SJSA1 (cell line): ENCODE measurements at regions not wholly inside any gene's neighbourhood (a gene's known extent, or its start where the extent isn't known, plus 50 kb on each side); places are given as distances from the start of the nearest gene placed in this dataset.

Experiments
- DNase-seq, 2 experiments: peaks; one replicate each; pipeline ENCODE4 v3.0.0-alpha.2; 2015 to 2020; ENCODE audit warnings: low spot score in 2 of 2, low read depth in 1 of 2
- H3K27ac ChIP-seq: fragments of 250-450 bp; sonication (Bioruptor Pico); 2 replicates; pipeline ENCODE4 v1.5.1; 2020; ENCODE audit warnings: mild to moderate bottlenecking, moderate library complexity
- H3K27me3 ChIP-seq: fragments of 250-450 bp; sonication (Bioruptor Pico); replicated peaks from 2 replicates; pipeline ENCODE4 v1.5.1; 2020; ENCODE audit warnings: mild to moderate bottlenecking, moderate library complexity
- H3K36me3 ChIP-seq: fragments of 250-450 bp; sonication (Bioruptor Pico); 2 replicates; pipeline ENCODE4 v1.5.1; 2020; ENCODE audit warnings: mild to moderate bottlenecking
- H3K4me1 ChIP-seq: fragments of 250-450 bp; sonication (Bioruptor Pico); replicated peaks from 2 replicates; pipeline ENCODE4 v1.6.1; 2021; ENCODE audit warnings: mild to moderate bottlenecking
- H3K4me3 ChIP-seq: fragments of 250-450 bp; sonication (Bioruptor Pico); 2 replicates; pipeline ENCODE4 v1.5.1; 2020; ENCODE audit warnings: mild to moderate bottlenecking
- H3K9me3 ChIP-seq: fragments of 250-450 bp; sonication (Bioruptor Pico); replicated peaks from 2 replicates; pipeline ENCODE4 v1.5.1; 2020; ENCODE audit warnings: mild to moderate bottlenecking

DNA sequence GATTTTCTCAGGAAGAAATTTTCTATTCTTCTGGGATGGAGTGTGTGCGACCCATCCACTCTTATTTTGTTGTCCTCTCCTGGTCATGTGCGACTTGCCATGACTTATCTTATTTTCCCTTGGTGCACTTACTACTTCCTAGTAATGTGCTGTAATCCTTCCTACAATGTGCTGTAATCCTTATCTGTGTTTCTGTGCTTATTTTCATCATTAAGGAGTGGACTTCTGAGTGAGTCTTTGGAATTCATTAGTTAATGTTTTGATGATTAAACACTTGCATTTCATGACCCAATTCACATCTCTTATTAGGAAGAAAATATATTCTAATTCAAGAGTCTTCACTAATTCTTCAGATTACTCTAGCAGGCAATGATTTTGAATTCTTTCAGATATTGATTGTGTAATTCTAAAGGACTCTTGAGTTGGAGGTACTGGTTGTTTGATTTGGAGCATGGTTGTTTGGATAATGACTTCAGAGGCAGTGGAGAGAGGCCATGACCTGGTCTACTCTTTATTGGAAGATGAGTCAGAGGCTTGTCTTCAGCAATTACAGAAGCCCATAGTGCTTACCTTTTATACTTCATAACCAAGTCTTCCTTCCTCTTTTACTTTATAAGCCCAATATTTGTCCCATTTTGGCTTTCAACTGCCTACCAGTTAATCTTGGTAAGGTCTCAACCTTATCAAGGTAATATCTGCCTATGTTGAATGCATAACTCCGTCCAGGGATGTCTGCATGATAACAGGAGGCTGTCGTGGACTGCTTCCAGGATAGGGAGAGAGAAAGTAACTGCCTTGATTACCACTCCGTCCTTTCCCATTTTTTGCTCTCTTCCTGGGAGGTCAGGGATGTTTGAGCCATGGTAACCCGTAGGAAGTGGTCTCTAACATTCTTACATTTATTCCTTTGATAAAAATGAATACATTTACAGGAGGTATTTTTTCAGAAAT lies 278.3 kb upstream of the SP8 start:
- Histone ChIP-seq H3K27me3 (no peaks in the 10 kb centered on the region; the same call in 1 of the 2 replicates), H3K4me3 (no peak overlapping the region), H3K36me3 (no peaks in the 10 kb centered on the region), H3K27ac (no peak overlapping the region), H3K4me1 (no peaks in the 10 kb centered on the region), H3K9me3 (no peaks in the 10 kb centered on the region)
- no peak for DNase-seq

DNA sequence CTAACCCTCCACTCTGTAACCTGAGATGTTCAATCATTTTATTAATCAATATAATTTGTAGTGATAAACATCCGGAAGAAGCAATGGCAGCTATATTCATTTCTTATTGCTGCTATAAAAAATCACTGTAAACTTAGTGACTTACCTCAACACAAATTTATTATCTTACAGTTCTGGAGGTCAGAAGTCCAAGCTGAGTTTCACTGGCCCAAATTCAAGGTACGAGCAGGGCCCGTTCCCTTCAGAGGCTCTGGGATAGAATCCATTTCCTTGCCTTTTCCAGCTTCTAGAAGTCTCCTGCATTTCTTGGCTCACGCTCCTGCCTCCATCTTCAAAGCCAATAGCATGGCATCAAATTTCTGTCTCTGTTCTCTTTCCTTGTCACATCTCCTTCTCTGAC lies 279.5 kb upstream of the SP8 start:
- no peaks in the 10 kb centered on the region for H3K36me3 ChIP-seq
- H3K27me3 ChIP-seq: no peaks in the 10 kb centered on the region; the same call in 1 of the 2 replicates
- H3K4me3 ChIP-seq: no peak overlapping the region
- no peaks in the 10 kb centered on the region for H3K4me1 ChIP-seq
- no peaks in the 10 kb centered on the region for H3K9me3 ChIP-seq
- DNase-seq: no peak
- H3K27ac ChIP-seq: no peak overlapping the region

GRCh38 chr7:21067216-21067615 lies 280.5 kb upstream of the SP8 start:
- Histone ChIP-seq H3K4me1 (no peaks in the 10 kb centered on the region), H3K9me3 (no peaks in the 10 kb centered on the region), H3K4me3 (no peak overlapping the region), H3K27ac (no peak overlapping the region), H3K27me3 (no peaks in the 10 kb centered on the region; the same call in none of the 2 replicates), H3K36me3 (no peaks in the 10 kb centered on the region)
- no peak for DNase-seq

- Histone ChIP-seq H3K4me3 (no peak overlapping the region), H3K4me1 (no peaks in the 10 kb centered on the region), H3K27ac (no peak overlapping the region), H3K27me3 (no peaks in the 10 kb centered on the region; the same call in 1 of the 2 replicates), H3K9me3 (no peaks in the 10 kb centered on the region), H3K36me3 (no peaks in the 10 kb centered on the region)
- DNase-seq: no peak
Observed at GRCh38 chr7:21070571-21071090, 283.9 kb upstream of the SP8 start.

- no peaks in the 10 kb centered on the region for H3K36me3 ChIP-seq
- DNase-seq: no peak
- H3K9me3 ChIP-seq: no peaks in the 10 kb centered on the region
- H3K4me3 ChIP-seq: no peak overlapping the region
- H3K27me3 ChIP-seq: no peaks in the 10 kb centered on the region; the same call in 1 of the 2 replicates
- H3K4me1 ChIP-seq: no peaks in the 10 kb centered on the region
- H3K27ac ChIP-seq: no peak overlapping the region
Observed at GRCh38 chr7:21071561-21072501, 285.1 kb upstream of the SP8 start.

DNA sequence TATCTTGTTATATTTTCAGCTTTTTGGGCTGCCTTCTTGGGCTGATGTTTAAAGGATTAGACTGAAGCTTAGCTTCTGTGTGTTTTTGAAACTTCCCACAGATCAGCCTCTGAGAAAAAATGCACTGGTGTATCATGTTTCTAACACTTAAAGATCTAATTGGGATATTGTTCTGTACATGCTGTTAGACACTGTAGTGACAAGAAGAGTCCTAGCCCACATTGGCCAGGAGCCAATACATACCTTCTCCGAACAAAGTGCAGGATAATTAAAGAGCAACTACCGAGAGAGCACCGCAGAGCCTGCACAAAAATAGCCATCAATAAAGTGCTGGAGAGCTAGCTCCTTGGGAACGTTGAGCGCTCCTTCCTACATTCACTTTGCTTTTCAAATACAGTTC lies 289.4 kb upstream of the SP8 start:
- Histone ChIP-seq H3K9me3 (no peaks in the 10 kb centered on the region), H3K27ac (no peak overlapping the region), H3K27me3 (no peaks in the 10 kb centered on the region; the same call in 1 of the 2 replicates), H3K36me3 (no peaks in the 10 kb centered on the region), H3K4me1 (no peaks in the 10 kb centered on the region), H3K4me3 (no peak overlapping the region)
- DNase-seq: no peak

DNA sequence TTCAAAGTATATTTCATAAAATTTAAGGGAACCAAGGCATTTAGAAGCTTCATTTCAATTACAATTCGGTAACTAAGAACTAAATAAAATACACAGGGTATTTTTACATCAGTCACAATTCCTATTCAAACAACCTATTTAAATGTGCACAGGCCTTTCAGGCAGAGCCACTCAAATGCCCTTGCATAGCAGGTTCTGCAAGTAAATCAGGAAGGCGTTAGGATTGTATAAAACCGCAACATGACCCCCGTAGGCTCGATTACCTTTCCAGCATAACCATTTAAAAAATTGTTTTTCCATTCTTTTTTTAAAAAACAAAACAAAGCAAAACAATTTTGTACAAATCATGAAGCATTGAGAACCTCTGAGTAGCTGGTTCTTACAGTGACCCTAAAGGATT lies 289.9 kb upstream of the SP8 start:
- Histone ChIP-seq H3K9me3 (no peaks in the 10 kb centered on the region), H3K4me1 (no peaks in the 10 kb centered on the region), H3K4me3 (no peak overlapping the region), H3K27me3 (no peaks in the 10 kb centered on the region; the same call in 1 of the 2 replicates), H3K36me3 (no peaks in the 10 kb centered on the region), H3K27ac (no peak overlapping the region)
- no peak for DNase-seq

- H3K4me3 ChIP-seq: no peak overlapping the region
- no peaks in the 10 kb centered on the region for H3K27me3 ChIP-seq
- no peaks in the 10 kb centered on the region for H3K4me1 ChIP-seq
- H3K27ac ChIP-seq: no peak overlapping the region
- no peaks in the 10 kb centered on the region for H3K9me3 ChIP-seq
- no peak for DNase-seq
- H3K36me3 ChIP-seq: no peaks in the 10 kb centered on the region
Observed at GRCh38 chr7:21077602-21078001, 290.9 kb upstream of the SP8 start.

DNA sequence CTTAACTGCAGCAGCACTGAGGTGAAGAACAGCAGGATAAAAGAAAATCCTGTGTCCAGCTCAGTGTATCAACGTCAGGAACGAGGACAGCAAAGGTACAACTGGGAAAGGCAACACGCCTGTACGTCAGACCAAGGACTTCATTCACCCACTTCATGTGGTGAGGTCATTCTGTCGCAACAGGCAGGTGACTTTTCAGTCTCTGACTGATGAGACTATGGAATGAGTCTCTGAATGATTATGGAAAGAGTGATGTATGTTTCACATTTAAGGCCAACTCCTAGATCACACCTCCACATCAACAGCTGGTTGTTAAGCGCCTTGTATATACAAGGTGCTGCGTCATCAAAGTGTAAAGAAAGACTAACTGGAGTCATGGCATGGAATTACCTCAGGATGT lies 297.6 kb upstream of the SP8 start:
- Histone ChIP-seq H3K27me3 (no peaks in the 10 kb centered on the region; the same call in 1 of the 2 replicates), H3K27ac (no peak overlapping the region), H3K4me3 (no peak overlapping the region), H3K4me1 (no peaks in the 10 kb centered on the region), H3K9me3 (no peaks in the 10 kb centered on the region), H3K36me3 (no peaks in the 10 kb centered on the region)
- DNase-seq: no peak

- no peak overlapping the region for H3K4me3 ChIP-seq
- no peaks in the 10 kb centered on the region for H3K9me3 ChIP-seq
- no peaks in the 10 kb centered on the region; the same call in 1 of the 2 replicates for H3K27me3 ChIP-seq
- no peaks in the 10 kb centered on the region for H3K4me1 ChIP-seq
- DNase-seq: no peak
- no peaks in the 10 kb centered on the region for H3K36me3 ChIP-seq
- no peak overlapping the region for H3K27ac ChIP-seq
Observed at GRCh38 chr7:21086688-21087087, 300.0 kb upstream of the SP8 start.

DNA sequence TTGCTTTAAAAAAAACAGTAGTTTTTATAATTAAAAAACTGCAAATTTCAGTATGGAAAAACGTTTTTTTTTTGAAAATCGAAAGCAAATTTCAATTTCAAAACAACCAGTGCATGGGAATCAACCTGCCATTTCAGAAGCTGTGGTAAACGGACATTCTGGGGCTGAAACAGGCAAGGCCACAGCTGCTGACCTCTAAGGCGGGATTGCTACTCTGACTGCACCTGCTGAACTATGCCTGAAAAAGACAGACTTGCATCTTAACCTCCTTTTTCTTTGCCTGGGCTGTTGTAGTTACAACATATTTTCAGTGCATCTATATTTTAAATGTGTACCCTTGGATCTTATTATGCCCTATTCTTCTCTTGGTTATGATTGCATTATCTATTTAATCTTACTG lies 303.0 kb upstream of the SP8 start:
- Histone ChIP-seq H3K9me3 (no peaks in the 10 kb centered on the region), H3K4me1 (no peaks in the 10 kb centered on the region)

DNA sequence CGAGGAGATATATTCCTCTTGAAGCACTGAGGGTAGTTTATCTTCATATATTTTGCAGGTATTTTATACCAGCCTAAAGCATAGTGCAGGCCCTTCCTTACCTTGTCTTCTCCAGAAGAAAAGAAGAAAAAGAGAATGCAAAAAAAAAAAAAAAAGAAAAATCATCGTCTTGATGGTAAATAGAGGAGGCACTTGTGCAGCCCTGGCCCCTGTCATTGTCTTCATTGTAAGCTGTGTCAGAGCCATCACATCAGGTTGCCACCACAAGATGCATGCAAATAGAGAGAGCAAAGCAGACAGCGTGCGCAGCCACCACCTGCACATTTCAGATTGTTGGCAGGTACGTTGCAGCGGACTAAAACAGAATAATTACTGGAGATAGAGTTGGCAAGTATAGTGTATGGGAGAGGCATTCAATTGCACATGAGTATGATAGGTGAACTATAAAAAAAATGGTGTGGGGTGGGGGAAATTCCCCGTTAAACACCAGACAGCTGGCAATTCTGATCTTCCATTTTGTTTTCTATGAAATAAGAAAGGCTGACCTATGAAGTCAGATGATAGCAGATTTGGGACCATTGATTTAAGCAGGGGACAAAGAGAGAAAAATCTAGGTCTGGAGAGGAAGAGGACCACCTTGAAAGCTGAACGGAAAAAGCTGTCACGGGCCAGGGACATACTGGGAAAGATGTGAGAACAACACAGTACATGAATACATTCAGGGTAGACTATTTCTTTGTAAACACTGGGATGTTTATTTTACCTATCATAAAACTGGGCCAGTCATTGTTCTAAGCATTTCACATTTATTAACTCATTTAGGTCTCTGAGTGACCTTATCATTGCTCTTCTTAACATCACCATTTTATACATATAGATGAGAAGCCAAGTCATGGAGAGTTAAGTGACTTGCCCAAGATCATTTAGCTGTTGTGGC lies 306.3 kb upstream of the SP8 start:
- Histone ChIP-seq H3K9me3 (no peaks in the 10 kb centered on the region), H3K27ac (no peak overlapping the region), H3K27me3 (no peaks in the 10 kb centered on the region; the same call in 1 of the 2 replicates), H3K4me1 (no peaks in the 10 kb centered on the region), H3K36me3 (no peaks in the 10 kb centered on the region), H3K4me3 (no peak overlapping the region)
- DNase-seq: no peak

More for the DNA sequence above, 303.0 kb upstream of the SP8 start:
- no peak overlapping the region for H3K4me3 ChIP-seq
- no peaks in the 10 kb centered on the region; the same call in 1 of the 2 replicates for H3K27me3 ChIP-seq
- H3K36me3 ChIP-seq: no peaks in the 10 kb centered on the region
- no peak overlapping the region for H3K27ac ChIP-seq
- no peak for DNase-seq

GRCh38 chr7:21094589-21094988 lies 307.9 kb upstream of the SP8 start:
- Histone ChIP-seq H3K36me3 (no peaks in the 10 kb centered on the region), H3K27me3 (no peaks in the 10 kb centered on the region), H3K27ac (no peak overlapping the region), H3K4me1 (no peaks in the 10 kb centered on the region), H3K9me3 (no peaks in the 10 kb centered on the region), H3K4me3 (no peak overlapping the region)
- no peak for DNase-seq
